ENCODE measurements at regions not wholly inside any gene's neighbourhood (a gene's known extent, or its start where the extent isn't known, plus 50 kb on each side); places are given as distances from the start of the nearest gene placed in this dataset.

DNA sequence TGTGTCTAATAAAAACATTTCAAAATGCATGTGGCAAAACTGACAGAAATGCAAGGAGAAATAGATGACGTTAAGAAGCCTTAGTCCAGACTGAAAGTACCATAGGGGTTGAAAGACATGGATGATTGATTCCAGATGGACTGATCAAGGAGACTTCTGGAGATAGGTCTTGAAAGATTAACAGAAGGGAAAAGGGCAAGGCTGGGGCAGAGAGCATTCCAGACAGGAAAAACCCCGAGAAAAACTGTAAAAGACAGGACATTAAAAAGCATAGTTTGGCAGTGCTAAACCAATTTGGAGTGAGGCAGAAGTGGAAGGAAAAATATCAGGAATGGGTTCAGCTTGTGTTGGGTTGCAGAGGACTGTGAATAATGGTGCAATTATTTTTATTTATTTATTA lies 375.2 kb upstream of the SGO1 start:
- TF ChIP-seq CTCF (IDR thresholded peaks at IDR 0.05 in 8 of 11, conservative IDR thresholded peaks at IDR 0.05 in 3 of 11) (no peak), POLR2AphosphoS5 (IDR thresholded peaks at IDR 0.05) (no peak)

All from spleen (tissue), 7 donors.